ENCODE measurements at regions not wholly inside any gene's neighbourhood (a gene's known extent, or its start where the extent isn't known, plus 50 kb on each side); places are given as distances from the start of the nearest gene placed in this dataset.

DNA sequence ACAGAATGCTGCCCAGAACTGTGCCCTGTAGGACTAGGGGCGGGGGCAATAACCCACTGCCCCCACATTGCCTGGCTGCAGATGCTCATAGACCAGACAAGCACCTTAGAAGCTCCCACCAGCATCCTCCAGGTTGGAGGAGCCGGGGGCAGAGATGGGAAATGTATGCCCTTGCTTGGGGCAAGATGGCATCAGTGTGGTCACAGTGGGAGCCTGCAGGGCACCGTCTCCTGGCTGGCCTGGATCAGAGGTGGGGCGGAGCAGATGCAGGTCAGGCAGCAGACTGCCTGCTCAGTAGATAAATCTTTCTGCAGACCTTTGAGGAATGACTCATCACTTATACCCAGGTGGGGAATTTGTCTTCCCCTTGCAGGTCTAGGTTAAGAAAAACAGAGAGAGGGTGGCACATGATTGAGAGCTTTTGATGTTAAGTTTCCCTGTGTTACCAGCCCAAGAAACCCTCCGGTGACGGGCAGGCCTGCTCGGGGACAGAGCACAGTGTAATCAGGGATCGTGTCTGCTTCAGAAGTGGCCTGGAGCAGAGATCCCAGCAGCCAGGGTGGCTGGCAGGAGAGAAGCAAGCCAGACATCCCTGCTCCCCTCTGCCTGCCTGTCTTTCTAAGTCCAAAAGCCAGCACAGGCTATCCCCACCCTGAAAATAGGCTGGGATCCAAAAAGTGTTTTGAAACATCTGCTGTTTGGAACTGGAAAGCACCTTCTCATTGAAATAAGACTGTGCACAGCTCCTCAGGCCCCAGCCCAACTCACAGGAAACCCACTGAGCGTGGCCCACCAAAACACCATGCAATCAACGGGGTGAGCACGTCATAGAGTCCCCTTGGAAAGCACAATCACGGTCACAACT lies 50.7 kb upstream of the RPL38 start:
- DNase-seq: no peak

DNA sequence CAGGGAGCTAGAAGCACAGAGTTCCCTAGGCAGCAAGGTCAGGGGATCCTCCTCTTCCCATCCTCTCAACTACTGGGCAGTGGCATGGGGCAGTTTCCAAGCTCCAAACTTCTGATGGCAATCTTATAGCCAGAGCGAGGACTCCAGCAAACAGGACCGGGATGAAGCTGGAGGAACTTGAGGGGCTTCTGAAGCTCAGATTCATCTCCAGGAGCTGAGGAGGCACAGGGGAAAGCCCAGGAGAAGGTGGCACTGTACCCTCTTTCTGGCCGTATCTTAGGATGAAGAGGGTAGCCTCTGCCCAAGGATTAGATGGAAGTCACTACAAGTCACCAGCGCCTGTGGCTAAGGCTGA lies 50.0 kb upstream of the RPL38 start:
- WGBS (ENCODE audit: insufficient coverage, low lambda C conversion rate): no CpG with 5 or more reads among the region's 4 CpGs
- H3K36me3 ChIP-seq (ENCODE audit: control insufficient read depth, insufficient read depth, low read length): no peaks in the 10 kb centered on the region
- peaks cover 14% of the 10 kb centered on the region for H3K27me3 ChIP-seq (ENCODE audit: control insufficient read depth, insufficient read depth, low read length)

More for the DNA sequence above, 50.7 kb upstream of the RPL38 start:
- Histone ChIP-seq H3K27ac (ENCODE audit: low read length) (no peak overlapping the region), H3K4me3 (ENCODE audit: low read length) (no peak overlapping the region), H3K36me3 (ENCODE audit: control insufficient read depth, insufficient read depth, low read length) (no peaks in the 10 kb centered on the region), H3K4me1 (ENCODE audit: control insufficient read depth, insufficient read depth, low read length) (no peaks in the 10 kb centered on the region), H3K9me3 (ENCODE audit: control insufficient read depth, low read depth, low read length) (no peaks in the 10 kb centered on the region), H3K27me3 (ENCODE audit: control insufficient read depth, insufficient read depth, low read length) (peaks cover 14% of the 10 kb centered on the region)
- WGBS (ENCODE audit: insufficient coverage, low lambda C conversion rate): no CpG with 5 or more reads among the region's 12 CpGs

More for the DNA sequence above, 50.0 kb upstream of the RPL38 start:
- Histone ChIP-seq H3K4me3 (ENCODE audit: low read length) (no peak overlapping the region), H3K9me3 (ENCODE audit: control insufficient read depth, low read depth, low read length) (no peaks in the 10 kb centered on the region), H3K27ac (ENCODE audit: low read length) (no peak overlapping the region), H3K4me1 (ENCODE audit: control insufficient read depth, insufficient read depth, low read length) (no peaks in the 10 kb centered on the region)
- DNase-seq: no peak
